Suprapubic skin (tissue), 3 donors: ENCODE measurements at regions not wholly inside any gene's neighbourhood (a gene's known extent, or its start where the extent isn't known, plus 50 kb on each side); places are given as distances from the start of the nearest gene placed in this dataset.

ENCODE experiments used
- CTCF ChIP-seq, 2 donors: fragments of 200-600 bp in 1 of 2; fragments of 450-650 bp in 1 of 2; sonication (generic) in 1 of 2; IDR thresholded peaks; one replicate each; pipeline ENCODE4 v1.5.1; 2016 to 2019; ENCODE audit warnings: antibody characterized with exemption in 2 of 2, mild to moderate bottlenecking in 1 of 2, moderate library complexity in 1 of 2
- POLR2AphosphoS5 ChIP-seq, 3 donors: sonication (generic); formaldehyde crosslinking; IDR thresholded peaks; one replicate each; pipeline ENCODE4 v1.6.1; 2017; ENCODE audit warnings: antibody characterized with exemption in 3 of 3

GRCh38 chr1:228933753-228934152, 198.5 kb downstream of the RHOU start:
- TF ChIP-seq CTCF (IDR thresholded peaks at IDR 0.05) (no peak), POLR2AphosphoS5 (IDR thresholded peaks at IDR 0.05) (no peak)
